Muscle of back (tissue), 3 donors: ENCODE measurements at regions not wholly inside any gene's neighbourhood (a gene's known extent, or its start where the extent isn't known, plus 50 kb on each side); places are given as distances from the start of the nearest gene placed in this dataset.
A peak's percentile ranks its signal among the peaks of the same experiment; 100 is the strongest.
"Not testable (repeated sequence)": the region's sequence is repeated elsewhere in the genome, so short reads cannot be mapped to it uniquely, and the experiment has no call there.

Experiments
- DNase-seq, 3 donors: peaks; one replicate each; pipeline versions ENCODE4 v3.0.0 to v3.0.0-alpha.2; 2013

DNA sequence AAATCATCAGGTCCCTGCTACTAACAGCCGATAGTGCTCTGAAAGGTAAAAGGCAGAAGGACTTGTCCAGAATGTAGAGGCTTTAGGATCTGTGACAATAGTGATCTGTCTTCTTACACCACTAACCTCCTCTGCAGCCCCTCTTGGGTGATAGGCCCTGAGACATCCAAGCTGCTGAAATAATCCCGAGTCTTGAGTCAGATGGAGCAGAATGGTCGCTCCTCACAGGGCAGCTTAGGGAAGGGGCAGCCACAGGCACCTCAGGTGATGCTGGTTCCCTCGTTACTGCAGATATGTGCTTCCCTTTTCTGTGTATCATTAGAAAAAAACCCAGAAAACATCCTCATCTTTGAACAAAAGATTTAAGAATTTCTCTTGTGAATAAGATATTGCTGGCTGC is 157.1 kb upstream of the DLX2 start:
- no peak for DNase-seq

DNA sequence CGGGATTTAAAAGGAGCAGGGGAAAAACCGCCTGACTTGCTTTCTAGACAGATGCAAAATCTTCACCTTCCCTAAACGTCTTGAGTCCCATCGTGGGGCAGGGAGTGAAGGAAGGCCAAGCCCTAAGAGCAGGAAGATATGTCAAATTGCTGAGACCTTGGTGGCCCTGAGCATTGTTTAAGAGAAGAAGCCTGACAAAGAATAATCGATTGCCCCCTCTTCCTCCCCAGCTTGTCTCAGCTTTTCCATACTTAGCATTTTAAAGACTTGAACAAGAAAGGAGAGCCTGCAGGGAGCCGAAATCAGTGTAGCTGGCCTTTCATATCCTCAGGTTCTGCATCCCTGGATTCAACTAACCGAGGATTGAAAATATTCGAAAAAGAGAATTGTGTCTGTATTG is 157.6 kb upstream of the DLX2 start:
- DNase-seq: no peak

DNA sequence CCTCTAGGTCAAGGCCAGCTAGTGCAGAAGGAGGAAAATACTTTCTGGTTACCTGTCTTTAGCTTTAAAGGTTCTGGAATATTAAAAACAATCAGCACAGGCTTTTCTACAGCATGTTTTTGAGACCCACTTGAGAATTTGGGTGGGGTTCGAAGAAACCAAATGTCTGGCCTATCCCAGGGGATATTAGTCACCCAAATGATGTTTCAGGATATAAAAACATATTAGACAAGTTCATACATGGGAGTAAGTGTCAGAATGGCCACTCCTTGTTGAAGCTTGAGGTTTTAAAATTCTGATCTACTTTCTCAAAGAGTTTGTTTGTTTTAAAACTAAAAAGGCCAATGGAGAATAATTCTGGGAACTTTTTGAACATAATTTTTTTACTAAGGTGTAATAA is 158.6 kb upstream of the DLX2 start:
- no peak for DNase-seq

DNA sequence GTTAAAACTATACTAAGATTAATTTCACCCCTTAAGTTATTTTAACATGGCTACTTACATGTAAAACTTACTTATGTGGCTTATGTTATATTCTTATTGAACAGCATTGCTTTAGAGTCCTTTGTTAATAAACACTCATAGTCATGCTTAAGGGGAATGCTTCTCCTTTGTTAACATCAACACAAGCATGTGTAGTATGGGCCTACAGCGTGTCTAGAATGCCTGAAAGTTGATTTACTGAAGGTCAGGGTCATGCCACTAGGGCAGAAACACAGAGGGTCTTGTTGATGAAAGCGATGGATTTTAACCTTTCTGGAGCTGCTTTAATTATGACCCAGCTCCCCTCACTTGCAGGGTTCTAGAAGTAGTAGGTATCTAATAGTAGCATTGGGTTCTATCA is 159.8 kb upstream of the DLX2 start:
- DNase-seq: no peak

DNA sequence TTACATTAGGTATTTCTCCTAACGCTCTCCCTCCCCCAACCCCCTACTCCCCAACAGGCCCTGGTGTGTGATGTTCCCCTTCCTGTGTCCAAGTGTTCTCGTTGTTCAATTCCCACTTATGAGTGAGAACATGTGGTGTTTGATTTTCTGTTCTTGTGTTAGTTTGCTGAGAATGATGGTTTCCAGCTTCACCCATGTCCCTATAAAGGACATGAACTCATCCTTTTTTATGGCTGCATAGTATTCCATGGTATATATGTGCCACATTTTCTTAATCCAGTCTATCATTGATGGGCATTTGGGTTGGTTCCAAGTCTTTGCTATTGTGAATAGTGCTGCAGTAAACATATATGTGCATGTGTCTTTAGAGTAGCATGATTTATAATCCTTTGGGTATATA is 162.1 kb upstream of the DLX2 start:
- DNase-seq: not testable (repeated sequence)

DNA sequence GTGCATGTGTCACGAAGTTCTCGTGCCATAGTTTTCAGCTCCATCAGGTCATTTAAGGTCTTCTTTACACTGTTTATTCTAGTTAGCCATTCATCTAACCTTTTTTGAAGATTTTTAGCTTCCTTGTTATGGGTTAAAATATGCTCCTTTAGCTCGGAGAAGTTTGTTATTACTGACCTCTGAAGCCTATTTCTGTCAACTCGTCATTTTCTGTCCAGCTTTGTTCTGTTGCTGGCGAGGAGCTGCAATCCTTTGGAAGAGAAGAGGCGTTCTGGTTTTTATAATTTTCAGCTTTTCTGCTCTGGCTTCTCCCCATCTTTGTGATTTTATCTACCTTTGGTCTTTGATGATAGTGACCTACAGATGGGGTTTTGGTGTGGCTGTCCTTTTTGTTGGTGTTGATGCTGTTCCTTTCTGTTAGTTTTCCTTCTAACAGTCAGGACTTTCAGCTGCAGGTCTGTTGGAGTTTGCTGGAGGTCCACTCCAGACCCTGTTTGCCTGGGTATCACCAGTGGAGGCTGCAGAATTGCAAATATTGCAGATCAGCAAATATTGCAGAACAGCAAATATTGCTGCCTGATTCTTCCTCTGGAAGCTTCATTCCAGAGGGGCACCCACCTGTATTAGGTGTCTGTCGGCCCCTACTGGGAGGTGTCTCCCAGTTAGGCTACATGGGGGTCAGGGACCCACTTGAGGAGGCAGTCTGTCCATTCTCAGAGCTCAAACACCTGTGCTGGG is 157.7 kb upstream of the ITGA6 start:
- DNase-seq: not testable (repeated sequence)

DNA sequence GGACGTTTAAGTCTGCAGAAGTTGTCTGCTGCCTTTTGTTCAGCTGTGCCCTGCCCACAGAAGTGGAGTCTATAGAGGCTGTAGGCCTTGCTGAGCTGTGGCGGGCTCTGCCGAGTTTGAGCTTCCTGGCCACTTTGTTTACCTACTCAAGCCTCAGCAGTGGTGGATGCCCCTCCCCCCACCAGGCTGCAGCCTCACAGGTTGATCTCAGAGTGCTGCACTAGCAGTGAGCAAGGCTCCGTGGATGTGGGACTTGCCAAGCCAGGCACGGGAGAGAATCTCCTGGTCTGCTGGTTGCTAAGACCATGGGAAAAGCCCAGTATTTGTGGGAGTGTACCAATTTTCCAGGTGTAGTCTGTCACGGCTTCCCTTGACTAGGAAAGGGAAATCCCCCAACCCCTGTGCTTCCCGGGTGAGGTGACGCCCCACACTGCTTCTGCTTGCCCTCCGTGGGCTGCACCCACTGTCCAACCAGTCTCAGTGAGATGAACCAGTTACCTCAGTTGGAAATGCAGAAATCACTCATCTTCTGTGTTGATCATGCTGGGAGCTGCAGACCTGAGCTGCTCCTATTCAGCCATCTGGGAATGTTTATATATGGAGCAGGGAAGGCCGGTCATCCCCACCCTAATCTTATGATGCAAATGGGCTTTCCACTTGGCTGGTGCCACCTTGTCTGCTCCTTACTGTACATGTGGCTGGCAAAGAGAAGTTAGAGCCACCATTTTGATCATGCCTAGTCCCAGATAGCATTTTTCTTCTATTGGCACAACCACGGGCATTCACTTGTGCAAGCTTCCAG is 156.9 kb upstream of the ITGA6 start:
- DNase-seq: no peak

DNA sequence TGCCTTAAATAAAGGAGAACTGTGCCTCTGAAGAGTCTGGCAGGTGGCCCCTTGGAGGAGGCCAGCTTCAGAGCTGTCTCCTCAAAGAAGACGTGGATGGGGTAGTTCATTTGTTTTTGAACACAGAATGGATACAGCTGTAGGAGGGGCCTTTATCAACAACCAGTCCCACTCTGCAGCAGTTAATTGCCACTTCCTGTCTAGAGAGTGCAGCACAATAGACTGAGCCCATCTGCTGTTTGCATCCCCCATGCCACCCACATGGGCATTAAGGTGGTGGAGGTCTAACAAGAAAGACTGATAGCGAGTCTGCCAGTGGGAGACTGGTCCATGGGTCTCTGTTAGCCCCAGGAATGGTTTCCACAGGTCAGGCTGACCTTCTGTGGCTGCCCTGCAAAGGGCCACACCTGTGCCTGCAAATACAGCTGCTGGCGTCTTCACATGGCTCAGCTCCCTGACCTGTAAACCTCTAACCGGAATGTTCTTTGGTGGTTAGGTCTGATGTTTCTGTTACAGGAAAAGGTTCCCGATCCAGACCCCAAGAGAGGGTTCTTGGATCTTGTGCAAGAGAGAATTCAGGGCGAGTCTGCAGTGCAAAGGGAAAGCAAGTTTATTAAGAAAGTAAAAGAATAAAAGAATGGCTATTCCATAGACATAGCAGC is 153.3 kb upstream of the ITGA6 start:
- DNase-seq: no peak

DNA sequence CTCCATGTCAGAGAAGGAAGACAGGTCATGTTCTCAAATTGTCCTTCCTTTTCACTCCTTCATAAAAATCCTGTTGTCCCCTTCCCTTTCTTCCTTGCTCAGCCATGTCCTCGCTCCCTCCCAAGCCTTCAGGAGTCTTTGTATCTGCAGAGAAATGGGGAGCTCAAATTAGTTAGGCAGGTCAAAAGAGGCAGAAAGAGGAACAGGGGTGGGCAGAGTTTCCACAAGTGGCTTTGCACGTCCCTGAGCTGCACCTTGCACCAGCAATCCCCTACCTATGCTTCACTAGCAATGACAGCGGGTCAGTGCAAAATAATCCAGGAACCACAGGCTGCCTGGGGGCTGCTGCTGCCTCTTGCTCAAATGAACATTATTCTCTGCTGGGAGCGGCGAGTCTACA is 152.1 kb upstream of the ITGA6 start:
- DNase-seq: no peak

DNA sequence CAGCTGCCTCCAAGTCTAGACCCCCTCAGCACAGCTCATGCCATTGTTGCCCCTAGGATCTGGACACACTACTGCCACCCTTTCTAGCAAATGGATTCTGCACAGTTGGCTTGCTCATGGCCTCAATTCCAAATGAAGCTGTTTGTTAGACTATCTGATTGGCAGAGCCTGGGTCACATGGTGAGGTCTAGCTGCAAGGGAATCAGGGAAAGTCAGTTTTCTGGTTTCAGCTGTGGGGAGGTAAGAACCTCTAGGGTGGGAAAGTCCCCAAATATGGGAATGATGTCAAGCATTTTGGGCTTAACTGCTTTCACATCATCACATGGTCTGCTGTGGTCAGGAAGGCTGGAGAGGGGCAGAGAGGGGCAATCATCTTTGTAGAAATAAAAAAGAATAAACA is 150.4 kb upstream of the ITGA6 start:
- DNase-seq: no peak

DNA sequence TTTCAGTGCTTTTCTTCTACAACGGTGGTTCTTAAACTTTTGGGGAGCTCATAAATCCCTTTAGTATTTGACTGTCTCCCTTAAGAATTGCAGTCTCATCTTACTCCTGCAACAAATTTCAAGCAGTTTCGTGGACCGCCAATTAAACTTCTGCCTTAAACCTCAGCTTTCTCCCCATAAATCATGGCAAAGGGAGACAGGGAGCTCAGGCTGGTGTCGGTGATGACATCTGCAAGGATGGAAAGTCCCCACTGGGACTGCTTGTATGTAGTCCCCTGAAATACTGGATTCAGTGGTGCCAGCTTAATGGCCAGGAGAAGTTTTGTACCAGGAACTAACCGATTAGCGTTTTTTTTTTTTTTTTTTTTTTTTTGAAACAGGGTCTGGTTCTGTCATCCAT is 148.7 kb upstream of the ITGA6 start:
- DNase-seq: no peak

DNA sequence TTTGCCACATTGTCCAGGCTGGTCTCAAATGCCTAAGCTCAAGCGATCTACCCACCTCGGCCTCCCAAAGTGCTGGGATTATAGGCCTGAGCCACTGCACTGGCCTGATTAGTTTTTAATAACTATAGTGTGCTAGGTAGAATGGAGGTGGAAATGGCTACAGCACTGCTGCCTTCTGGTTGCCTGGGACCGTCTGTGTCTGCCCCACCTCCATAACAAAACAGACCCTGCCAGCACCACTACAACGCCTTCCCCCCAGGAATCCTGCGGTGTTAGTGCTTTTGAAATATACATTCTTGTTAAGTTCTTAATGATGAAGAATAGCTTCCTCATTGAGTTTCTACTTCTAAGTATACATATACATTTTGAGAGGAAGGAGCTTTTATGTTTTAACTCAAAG is 148.2 kb upstream of the ITGA6 start:
- DNase-seq: no peak

DNA sequence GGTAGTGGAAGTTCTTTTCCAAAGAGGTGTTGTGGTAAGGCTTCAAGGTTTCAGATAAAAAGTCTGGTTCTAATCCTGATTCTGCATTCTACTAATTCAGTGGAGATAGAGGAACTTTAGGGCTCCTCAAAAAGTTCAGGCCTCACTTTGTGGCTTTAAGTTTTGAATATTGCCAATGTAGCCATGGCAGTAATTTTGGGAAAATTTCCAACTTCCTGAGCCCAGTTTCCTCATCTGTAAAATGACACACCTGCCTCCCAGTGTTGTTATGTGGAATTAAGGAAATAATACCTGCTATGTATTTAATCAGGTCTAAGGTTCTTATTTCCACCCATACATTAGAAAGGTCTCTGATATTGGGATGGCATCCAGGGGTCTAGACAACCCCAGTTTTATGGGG is 147.6 kb upstream of the ITGA6 start:
- DNase-seq: no peak

DNA sequence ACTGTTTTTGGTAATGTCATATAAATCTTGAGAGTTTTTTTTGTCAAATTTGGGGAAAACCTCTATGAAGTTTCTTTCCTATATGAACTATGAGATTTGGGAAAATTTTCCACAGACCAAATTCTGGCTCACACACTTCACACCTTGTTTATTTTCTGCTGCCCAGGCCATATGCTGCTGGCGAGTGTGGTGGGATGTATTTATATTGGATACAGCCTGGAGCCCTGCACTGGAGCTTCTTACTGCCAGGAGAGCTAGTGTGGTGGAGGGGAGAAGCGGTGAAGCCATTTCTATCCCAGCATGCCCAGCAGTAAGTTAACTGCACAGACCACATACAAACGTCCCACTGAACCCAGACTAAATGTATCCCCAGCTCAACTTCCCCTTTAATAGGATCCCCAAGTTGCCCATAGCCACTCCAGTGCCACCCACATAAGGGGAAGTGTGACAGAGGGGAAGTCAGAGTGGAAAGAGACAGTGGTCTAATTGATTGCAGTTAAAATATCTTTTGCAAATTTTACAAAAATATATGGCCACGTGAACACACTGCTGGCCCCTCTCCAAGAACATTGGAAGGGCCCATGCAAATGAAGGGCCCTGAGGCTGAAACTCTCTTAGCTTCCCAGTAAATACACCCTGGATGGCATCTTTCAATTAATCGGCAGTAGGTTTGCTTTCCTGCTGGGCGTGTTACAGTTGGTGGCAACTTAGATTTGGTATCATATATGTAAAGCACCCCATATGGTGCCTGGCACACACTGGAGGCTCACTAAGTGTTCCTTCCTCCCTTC is 146.6 kb upstream of the ITGA6 start:
- DNase-seq: no peak

DNA sequence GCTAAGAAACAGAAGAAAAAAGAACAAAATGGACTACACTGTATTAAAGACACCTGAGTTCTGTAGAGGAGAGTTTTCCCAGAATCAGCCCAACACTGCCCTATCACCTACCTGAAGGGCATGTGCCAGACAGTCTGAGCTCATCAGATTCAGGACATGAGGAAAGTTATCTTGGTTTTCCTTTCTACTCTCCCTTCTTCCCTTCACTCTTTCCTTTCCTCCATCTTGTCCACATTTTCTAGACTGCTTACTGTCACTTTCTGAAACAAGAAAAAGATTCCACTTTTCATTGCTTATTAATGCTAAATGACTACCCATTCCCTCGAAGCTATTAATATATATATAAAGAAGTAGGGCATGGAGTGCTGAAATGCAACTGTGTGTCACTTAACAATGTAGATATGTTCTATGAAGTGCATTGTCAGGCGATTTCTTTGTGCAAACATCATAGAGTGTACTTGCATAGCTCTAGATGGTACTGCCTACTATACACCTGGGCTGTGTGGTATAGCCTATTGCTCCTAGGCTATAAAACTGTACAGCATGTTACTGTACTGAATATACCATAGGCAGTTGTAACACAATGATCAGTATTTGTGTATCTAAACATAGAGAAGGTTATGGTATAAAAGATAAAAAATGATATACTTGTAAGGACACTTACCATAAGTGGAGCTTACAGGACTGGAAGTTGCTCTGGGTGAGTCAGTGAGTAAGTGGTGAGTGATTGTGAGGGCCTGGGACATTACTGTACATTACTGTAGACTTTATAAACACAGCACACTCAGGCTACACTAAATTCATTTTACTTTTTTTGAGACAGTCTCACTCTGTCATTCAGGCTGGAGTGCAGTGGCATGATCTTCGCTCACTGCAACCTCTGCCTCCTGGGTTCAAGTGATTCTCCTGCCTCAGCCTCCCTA is 145.5 kb upstream of the ITGA6 start:
- peak in 1 of 3 donors; percentile 56 for DNase-seq

DNA sequence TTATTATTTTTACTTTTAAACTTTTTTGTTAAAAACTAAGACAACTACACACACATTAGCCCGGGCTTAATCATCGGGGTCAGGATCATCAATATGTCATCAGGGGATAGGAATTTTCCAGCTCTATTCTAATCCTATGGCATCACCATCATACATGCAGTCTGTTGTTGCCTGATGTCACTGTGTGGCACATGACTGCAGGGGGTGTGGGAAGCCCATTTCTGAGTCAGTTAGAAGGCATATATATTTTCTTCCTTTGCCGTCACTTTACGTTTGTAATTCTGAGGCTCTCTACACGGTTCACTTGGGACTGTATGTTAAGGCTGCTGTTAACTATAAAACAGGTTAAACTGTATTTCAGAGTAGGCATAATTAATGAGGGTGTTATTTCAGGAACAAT is 144.4 kb upstream of the ITGA6 start:
- peak; percentile 37 to 90 (median 45) for DNase-seq

DNA sequence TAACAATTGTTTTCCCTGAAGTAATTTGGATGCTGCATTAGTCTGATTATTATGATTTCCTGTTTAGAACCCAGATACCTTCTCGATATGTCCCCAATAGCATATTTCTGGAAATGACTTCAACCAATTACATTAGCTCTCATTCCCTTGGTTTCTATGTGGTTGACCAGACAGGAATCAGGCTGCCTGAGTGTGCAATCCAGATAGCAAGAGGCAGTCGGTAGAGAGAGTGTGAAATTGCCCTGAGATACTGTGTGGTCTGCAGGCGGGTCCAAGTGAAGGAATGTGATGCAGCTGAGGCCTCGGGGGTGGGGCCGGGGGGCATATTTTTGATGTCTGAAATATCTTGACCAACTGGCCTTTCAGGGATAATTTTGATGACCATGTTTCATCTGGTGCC is 143.9 kb upstream of the ITGA6 start:
- no peak for DNase-seq

DNA sequence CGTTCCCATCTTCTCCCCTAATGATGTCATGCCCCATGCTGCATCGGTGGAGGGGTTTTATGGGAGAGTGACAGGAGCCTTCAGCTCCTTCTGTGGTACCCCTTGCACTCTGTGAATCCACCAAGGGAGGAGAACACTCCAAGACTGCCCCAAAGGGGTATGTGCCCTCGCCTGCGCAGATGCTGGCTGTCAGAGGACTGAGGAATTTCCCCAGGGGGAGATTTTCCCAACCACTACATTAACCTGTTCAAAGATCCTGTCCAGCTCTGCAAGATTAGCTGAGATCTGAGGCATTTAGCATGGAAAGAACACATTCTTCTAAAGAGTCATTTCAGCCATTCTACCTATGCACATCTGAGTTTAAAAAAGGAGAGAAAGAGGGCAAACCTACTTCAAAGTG is 143.2 kb upstream of the ITGA6 start:
- DNase-seq: no peak

DNA sequence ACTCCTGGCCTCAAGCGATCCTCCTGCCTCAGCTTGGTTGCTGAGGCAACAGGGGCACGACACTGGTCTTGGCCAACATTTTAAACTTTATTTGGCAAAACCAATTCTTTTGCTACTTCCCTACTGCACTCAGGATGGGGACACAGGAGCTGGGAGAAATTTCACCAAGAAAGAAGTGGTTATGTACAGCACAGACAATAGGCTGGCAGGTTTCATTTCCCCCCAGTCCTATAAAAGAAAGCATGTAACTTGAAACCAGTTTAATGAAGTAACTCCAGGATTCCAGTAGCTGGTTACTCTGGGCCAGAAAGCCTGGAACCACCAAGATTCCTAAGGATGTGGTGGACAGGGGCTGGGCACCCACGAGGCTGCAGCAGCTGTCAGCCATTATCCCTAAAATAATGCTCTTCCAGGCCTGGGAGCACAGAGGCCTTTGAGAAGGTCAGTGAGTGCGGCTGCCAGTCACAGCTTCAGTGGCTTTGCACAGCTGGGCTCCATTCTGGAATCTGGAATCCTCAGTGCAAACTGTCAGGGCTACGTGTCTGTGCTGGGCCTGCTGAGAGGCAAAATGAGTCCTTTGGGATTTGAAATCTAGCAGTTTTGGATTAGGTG is 142.3 kb upstream of the ITGA6 start:
- peak in 2 of 3 donors; percentile 45 to 67 for DNase-seq

DNA sequence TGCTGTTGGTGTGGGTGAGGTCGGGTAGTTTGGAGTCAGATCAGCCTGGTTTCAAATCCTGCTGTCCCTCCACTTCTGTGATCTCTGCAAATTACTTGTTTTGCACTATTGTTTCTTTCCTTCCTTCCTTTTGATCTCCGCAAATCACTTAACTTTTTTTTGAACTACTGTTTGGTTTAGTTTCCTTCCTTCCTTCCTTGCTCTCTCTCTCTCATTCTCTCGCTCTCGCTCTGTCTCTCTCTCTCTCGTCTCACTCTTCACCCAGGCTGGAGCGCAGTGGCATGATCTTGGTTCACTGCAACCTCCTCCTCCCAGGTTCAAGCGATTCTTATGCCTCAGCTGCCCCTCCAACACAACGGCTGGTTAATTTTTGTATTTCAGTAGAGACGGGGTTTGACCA is 141.6 kb upstream of the ITGA6 start:
- no peak for DNase-seq

DNA sequence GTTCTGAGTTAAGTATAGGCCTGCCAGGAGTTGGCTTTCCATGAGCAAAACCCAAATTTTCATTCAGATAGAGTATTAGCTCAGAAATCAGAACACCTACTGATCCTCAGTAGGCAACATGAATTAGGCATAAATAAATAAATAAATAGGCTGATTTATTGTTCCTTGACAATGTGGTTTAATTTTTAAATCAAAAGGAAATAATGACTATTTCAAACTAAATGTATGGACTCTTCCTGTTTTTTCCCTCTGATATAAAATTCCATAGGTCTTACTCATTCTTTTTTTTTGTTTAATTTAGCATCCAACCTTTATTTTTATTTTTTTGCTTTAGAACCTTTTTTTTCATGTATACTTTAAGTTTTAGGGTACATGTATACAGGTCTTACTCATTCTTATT is 140.2 kb upstream of the ITGA6 start:
- DNase-seq: no peak
